Coronary artery (tissue), 2 donors: ENCODE measurements at regions not wholly inside any gene's neighbourhood (a gene's known extent, or its start where the extent isn't known, plus 50 kb on each side); places are given as distances from the start of the nearest gene placed in this dataset.

Source experiments
- DNase-seq: peaks from one replicate; pipeline ENCODE4 v3.0.0-alpha.2; 2017; ENCODE audit warnings: low spot score
- H3K27ac ChIP-seq, 2 donors: fragments of 200-600 bp; sonication (generic); one replicate each; pipeline ENCODE4 v1.5.1; 2016 to 2019
- H3K4me3 ChIP-seq: fragments of 200-600 bp; sonication (generic); 2 replicates; pipeline ENCODE4 v1.5.1; 2016; ENCODE audit warnings: mild to moderate bottlenecking, moderate library complexity
- TF ChIP-seq, protein P1 (sequence below): fragments of 200-600 bp; sonication (generic); IDR thresholded peaks from one replicate; pipeline ENCODE4 v1.5.1; 2019; ENCODE audit warnings: antibody characterized with exemption

DNA sequence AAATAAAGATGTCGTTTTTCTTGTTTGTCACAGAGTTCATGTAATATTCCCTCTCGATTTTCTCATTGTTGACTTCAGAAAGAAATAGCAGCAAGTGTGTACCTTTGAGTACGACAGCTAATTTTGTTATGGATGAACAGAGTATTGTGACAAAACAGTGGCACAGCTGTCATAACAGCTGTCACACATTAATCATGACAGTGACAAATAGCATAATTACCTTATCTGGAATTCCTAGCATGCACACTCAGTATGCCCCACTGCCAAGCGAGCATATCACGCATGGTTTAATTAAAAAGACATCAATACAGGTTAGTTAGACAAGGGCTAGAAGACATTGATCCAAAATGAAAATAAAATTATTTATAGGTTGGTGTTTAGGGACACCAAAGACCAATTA, 375.1 kb downstream of the SPATA31D1 start:
- Histone ChIP-seq H3K4me3 (no peak overlapping the region), H3K27ac (no peak overlapping the region)
- no peak for DNase-seq
- TF ChIP-seq, protein P1, sequence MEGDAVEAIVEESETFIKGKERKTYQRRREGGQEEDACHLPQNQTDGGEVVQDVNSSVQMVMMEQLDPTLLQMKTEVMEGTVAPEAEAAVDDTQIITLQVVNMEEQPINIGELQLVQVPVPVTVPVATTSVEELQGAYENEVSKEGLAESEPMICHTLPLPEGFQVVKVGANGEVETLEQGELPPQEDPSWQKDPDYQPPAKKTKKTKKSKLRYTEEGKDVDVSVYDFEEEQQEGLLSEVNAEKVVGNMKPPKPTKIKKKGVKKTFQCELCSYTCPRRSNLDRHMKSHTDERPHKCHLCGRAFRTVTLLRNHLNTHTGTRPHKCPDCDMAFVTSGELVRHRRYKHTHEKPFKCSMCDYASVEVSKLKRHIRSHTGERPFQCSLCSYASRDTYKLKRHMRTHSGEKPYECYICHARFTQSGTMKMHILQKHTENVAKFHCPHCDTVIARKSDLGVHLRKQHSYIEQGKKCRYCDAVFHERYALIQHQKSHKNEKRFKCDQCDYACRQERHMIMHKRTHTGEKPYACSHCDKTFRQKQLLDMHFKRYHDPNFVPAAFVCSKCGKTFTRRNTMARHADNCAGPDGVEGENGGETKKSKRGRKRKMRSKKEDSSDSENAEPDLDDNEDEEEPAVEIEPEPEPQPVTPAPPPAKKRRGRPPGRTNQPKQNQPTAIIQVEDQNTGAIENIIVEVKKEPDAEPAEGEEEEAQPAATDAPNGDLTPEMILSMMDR: no peak

DNA sequence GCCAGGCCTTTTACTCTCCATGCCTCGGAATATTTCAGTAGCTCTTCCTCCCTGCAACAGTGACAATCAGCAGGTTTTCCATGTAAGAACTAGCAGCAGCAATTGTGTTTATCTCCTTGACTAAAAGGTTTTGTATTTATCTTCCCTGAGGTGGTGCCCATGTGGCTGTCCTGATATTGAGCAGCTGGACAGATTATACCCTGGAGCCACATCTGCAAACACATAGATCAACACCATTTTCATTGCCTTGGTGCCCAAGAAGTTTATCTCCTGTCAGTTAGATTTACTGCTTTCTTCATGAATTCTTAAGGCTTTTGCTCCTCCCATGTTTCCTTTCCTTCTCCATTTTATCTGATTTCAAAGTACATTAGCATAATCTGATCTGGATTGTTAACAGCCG, 378.4 kb downstream of the SPATA31D1 start:
- TF ChIP-seq, protein P1: no peak
- H3K27ac ChIP-seq: no peak overlapping the region
- DNase-seq: no peak
- no peak overlapping the region for H3K4me3 ChIP-seq

DNA sequence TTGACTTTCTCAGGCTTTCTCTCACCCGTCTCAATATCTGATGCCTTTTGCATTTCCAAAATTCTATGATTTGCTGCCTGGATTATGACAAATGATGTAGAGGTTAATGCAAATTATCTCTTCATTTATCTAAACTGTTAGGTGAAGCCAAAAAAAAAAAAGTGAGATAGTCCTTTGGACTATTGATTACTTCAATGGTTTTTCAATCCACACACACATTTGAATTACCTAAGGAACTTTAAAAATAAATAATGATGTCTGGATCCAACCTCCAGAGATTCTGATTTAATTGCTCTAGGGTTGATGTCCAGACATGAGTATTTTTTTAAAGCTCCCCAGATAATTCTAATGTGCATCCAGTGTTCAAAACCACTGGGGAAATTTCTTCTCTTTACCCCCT, 379.4 kb downstream of the SPATA31D1 start:
- TF ChIP-seq, protein P1: no peak
- H3K27ac ChIP-seq: no peak overlapping the region
- DNase-seq: no peak
- H3K4me3 ChIP-seq: no peak overlapping the region

DNA sequence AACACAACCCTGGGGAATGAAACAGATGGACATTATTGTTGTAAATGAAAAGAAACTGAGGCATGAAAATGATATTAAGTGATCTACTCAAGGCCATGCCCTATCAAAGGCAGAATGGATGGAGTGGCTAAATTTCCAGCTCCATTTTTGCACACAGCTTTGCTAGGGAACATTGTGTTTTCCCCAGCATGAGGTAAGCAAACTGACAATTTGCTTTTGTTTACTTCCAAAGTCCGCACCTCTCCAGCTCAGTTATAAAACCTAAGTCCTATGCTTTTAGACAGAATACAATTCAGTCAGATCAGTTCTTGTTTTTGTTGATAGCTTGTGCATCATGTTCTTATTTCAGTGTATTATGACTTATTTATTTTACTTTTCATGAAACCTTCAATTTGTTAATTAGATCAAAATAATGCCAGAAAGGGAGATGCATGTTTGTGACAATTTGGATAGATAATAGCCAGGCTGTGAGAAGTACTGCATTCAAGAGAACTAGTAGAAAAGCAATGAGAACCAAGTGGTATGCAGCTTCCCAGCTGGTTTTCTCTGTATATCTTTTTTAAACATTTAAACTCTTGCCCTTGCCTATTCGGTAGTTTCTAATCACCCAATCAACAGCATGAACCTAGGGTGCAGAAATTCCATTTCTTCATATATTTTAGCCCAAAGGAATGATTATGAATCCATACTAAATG, 380.8 kb downstream of the SPATA31D1 start:
- no peak for DNase-seq
- TF ChIP-seq, protein P1: no peak
- no peak overlapping the region for H3K4me3 ChIP-seq
- no peak overlapping the region for H3K27ac ChIP-seq

DNA sequence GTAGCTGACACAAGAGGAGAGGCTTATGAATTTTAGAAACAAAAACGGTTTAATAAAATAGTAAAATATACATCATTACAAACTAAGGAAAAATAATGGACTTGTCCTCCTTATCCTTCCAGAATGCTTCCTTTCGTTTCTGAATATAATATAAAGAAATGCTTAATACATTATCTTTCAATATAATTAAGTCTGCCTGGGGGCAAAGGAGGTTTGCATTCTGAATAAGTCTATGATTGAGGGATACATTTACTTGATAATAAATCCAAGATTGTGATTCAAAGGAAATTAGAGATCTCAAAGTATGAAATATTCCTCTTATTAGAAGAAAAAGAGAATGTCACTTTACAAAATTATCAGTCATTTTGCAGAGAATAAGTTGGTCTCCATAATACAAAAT, 386.5 kb downstream of the SPATA31D1 start:
- Histone ChIP-seq H3K4me3 (no peak overlapping the region), H3K27ac (no peak overlapping the region)
- DNase-seq: no peak
- TF ChIP-seq, protein P1: no peak

DNA sequence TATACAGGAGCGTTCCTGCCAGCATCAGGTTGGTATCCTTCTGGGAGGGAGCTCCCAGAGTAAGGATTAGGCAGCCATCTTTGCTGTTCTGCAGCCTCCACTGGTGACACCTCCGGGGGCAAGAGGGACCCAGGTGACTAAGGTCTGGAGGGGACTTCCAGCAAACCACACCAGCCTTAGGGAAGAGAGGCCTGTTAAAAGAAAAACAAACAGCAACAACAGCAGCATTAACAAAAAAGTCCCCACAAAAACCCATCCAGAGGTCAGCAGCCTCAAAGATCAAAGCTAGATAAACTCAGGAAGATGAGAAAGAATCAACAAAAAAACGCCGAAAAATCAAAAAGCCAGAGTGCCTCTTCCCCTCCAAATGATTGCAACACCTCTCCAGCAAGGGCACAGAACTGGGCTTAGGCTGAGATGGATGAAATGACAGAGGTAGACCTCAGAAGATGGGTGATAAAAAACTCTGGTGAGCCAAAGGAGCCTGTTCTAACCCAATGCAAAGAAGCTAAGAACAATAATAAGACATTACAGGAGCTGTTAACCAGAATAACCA, 388.2 kb downstream of the SPATA31D1 start:
- Histone ChIP-seq H3K4me3 (no peak overlapping the region), H3K27ac (no peak overlapping the region)
- TF ChIP-seq, protein P1: no peak
- no peak for DNase-seq
